GM06990 (cell line): ENCODE measurements at regions not wholly inside any gene's neighbourhood (a gene's known extent, or its start where the extent isn't known, plus 50 kb on each side); places are given as distances from the start of the nearest gene placed in this dataset.

Experiments
- DNase-seq: peaks from one replicate; pipeline ENCODE4 v3.0.0-alpha.2; 2011; ENCODE audit not compliant: insufficient read length; ENCODE audit errors: extremely low read depth
- H3K27me3 ChIP-seq: replicated peaks from 2 replicates; pipeline ENCODE4 v1.6.0; 2011; ENCODE audit warnings: low read length; ENCODE audit not compliant: control insufficient read depth, insufficient read depth
- H3K36me3 ChIP-seq: 2 replicates; pipeline ENCODE4 v1.5.1; 2011; ENCODE audit warnings: low read length; ENCODE audit not compliant: control insufficient read depth, insufficient read depth
- H3K4me3 ChIP-seq: replicated peaks from 2 replicates; pipeline ENCODE4 v1.5.1; 2011; ENCODE audit warnings: low read depth, mild to moderate bottlenecking, control low read depth, low read length
- TF ChIP-seq, protein P1 (sequence below): IDR thresholded peaks from 2 replicates; pipeline ENCODE4 v1.5.1; 2011; ENCODE audit warnings: low read length, control low read depth, mild to moderate bottlenecking, inconsistent platforms; ENCODE audit not compliant: insufficient read depth, poor library complexity, severe bottlenecking

DNA sequence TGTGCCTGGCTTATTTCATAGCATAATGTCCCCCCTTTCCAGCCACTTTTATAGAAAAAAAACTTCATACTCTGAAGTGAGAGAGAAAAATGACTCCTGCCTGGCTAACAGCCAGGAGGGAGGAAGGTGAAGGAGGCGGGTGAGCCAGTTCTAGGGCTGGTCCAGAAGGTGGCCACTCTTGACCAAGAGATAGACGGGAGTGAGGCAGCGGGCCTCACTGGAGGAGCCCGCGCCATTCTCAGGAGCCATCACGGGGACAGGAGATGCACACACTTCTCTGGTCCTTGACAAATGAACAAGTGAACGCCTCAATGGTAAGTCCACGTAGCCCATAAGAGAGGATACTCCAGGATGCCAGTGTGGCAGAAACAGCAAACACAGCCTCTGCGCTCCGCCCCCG, 231.4 kb downstream of the UQCRFS1 start:
- H3K27me3 ChIP-seq, result no peaks in the 10 kb centered on the region; the same call in 1 of the 2 replicates
- no peak overlapping the region for H3K4me3 ChIP-seq
- H3K36me3 ChIP-seq, result no peaks in the 10 kb centered on the region
- no peak for DNase-seq
- TF ChIP-seq, protein P1, sequence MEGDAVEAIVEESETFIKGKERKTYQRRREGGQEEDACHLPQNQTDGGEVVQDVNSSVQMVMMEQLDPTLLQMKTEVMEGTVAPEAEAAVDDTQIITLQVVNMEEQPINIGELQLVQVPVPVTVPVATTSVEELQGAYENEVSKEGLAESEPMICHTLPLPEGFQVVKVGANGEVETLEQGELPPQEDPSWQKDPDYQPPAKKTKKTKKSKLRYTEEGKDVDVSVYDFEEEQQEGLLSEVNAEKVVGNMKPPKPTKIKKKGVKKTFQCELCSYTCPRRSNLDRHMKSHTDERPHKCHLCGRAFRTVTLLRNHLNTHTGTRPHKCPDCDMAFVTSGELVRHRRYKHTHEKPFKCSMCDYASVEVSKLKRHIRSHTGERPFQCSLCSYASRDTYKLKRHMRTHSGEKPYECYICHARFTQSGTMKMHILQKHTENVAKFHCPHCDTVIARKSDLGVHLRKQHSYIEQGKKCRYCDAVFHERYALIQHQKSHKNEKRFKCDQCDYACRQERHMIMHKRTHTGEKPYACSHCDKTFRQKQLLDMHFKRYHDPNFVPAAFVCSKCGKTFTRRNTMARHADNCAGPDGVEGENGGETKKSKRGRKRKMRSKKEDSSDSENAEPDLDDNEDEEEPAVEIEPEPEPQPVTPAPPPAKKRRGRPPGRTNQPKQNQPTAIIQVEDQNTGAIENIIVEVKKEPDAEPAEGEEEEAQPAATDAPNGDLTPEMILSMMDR, result no peak

DNA sequence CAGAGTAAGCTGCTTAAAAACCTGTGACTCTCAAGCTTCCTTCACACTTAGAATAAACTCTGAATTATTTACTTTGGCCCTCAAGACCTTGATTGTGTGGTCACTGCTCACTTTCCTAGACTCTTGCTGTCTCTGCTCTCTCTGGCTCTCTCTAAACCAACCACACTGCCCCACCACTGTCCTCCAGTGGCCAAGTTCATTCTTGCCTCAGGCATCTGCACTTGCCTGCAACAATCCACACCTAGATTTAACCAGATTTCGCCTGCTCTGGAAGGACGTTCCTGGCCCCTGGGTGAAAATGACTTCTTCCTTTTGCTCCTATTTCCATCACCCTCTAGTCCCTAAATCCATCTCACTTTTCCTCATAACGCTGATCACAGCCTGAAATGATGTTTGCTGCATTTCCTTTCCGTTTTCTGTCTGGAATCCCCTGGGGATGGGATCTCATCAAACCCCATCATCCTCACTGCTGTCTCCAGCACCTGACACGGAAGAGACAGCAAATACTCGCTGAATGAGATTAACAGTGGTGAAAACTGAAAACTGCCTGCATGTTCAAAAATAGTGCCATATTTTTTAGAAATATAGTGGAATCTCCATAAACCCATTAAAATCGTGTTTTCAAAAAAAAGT, 232.6 kb downstream of the UQCRFS1 start:
- no peak overlapping the region for H3K4me3 ChIP-seq
- TF ChIP-seq, protein P1, result no peak
- no peaks in the 10 kb centered on the region; the same call in 1 of the 2 replicates for H3K27me3 ChIP-seq
- no peak for DNase-seq
- H3K36me3 ChIP-seq, result no peaks in the 10 kb centered on the region

DNA sequence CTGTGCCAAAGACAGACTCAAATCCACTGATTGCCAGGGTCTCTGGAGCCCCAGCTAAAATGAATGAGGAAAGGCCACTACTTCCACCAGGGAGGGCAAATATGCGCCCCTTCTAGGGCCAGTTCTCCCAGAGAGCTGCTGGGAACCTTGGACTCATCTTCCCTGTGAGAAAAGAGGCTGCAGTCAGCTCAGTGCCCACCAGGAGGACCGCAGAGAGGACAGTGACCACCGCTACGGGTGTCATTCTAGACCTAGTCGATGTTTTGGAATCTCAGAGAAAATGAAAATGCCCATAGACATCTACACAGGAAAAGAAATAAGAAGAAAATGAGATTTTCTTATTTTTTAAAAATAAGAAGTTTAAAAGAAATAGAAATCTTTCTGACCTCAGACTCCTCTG, 235.1 kb downstream of the UQCRFS1 start:
- DNase-seq, result no peak
- Histone ChIP-seq H3K4me3 (no peak overlapping the region), H3K27me3 (no peaks in the 10 kb centered on the region; the same call in 1 of the 2 replicates), H3K36me3 (no peaks in the 10 kb centered on the region)
- TF ChIP-seq, protein P1, result no peak

DNA sequence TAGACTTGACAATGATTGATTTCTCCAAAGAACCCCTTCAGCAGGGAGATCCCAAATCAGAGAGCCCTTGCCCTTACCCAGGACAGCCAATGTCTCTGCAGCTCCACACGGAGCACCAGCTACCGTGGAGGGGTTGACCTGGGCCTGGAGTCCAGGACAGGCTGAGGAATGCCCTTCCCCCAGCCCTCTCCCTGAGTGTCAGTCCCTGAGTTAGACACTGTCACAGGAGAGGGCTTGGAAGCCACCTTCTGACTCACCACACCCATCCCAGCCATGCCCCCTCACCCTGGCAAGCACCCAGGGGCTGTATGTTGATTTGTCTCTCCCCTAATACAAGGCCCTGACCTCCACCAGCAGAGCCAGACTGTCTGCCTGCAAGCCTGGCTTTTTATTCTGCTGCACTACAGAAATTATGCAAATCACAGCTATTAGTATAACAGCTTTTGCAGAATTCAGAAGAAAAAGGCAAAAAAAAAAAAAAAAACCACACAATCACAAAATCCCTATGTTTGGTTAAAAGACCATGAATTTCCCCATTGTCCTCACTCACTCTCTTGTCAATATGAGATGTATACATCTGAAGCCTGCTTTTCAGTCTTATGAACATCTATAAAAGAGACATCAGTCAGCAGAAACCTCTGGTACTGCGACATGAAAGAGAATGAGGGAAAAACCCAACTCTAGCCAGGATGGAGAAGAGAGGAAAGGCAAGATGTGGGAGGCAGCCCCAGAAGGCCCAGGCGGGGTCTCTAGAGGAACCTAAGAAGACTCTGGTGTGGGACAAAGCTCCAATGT, 240.7 kb downstream of the UQCRFS1 start:
- H3K36me3 ChIP-seq, result no peaks in the 10 kb centered on the region
- H3K27me3 ChIP-seq, result no peaks in the 10 kb centered on the region
- no peak for DNase-seq
- TF ChIP-seq, protein P1, result no peak
- no peak overlapping the region for H3K4me3 ChIP-seq

DNA sequence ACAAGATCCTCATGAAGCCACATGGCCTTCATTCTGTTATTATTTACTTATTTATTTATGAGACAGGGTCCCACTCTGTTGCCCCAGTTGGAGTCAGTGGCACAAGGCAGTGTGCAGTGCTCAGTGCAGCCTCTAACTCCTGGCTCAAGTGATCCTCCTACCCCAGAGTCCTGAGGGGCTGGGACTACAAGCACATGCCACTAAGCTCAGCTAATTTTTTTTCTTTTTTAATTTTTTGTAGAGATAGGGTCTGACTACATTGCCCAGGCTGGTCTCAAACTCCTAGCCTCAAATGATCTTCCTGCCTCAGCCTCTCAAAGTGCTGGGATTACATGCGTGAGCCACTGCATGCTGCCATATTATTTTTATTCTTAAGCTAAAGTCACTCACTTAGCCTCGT, 241.4 kb downstream of the UQCRFS1 start:
- TF ChIP-seq, protein P1, result no peak
- H3K27me3 ChIP-seq, result no peaks in the 10 kb centered on the region
- DNase-seq, result no peak

More for the DNA sequence above, 241.4 kb downstream of the UQCRFS1 start:
- Histone ChIP-seq H3K36me3 (no peaks in the 10 kb centered on the region), H3K4me3 (no peak overlapping the region)
